Natural killer cell (primary cell): ENCODE measurements at regions not wholly inside any gene's neighbourhood (a gene's known extent, or its start where the extent isn't known, plus 50 kb on each side); places are given as distances from the start of the nearest gene placed in this dataset.

ENCODE experiments used
- ATAC-seq, 3 donors: fragments of 150-1000 bp in 2 of 3; fragments of 200-7000 bp in 1 of 3; cut with Tn5 transposase; 1 replicate in 1 of 3; 2 replicates in 2 of 3; pipeline ENCODE4 v1.10.0; 2021; ENCODE audit warnings: mild to moderate bottlenecking in 2 of 3, moderate library complexity in 2 of 3
- DNase-seq, 2 donors: peaks; one replicate each; pipeline versions ENCODE4 v3.0.0 to v3.0.0-alpha.2; 2013 to 2021; ENCODE audit warnings: mixed read lengths in 1 of 2
- H3K27ac ChIP-seq: one replicate; pipeline ENCODE4 v1.5.1; 2013; ENCODE audit warnings: mild to moderate bottlenecking, low read length
- H3K27me3 ChIP-seq: one replicate; pipeline ENCODE4 v1.6.1; 2013; ENCODE audit warnings: low read length; ENCODE audit not compliant: control insufficient read depth, insufficient read depth
- H3K36me3 ChIP-seq: one replicate; pipeline ENCODE4 v1.6.1; 2013; ENCODE audit warnings: low read length; ENCODE audit not compliant: control insufficient read depth, insufficient read depth
- H3K4me1 ChIP-seq: one replicate; pipeline ENCODE4 v1.6.1; 2013; ENCODE audit warnings: low read length; ENCODE audit not compliant: control insufficient read depth, insufficient read depth
- H3K4me3 ChIP-seq: one replicate; pipeline ENCODE4 v1.5.1; 2013; ENCODE audit warnings: low read length
- H3K9me3 ChIP-seq: one replicate; pipeline ENCODE4 v1.6.1; 2013; ENCODE audit warnings: low read length; ENCODE audit not compliant: control insufficient read depth, insufficient read depth
- H3K27ac Mint-ChIP-seq, 2 donors: one replicate each; pipeline ENCODE4 v1.8.0; 2022; ENCODE audit warnings: mild to moderate bottlenecking in 2 of 2, mixed read lengths in 2 of 2, moderate library complexity in 1 of 2
- H3K27me3 Mint-ChIP-seq, 2 donors: one replicate each; pipeline ENCODE4 v1.8.0; 2022; ENCODE audit warnings: low read depth in 2 of 2, mixed read lengths in 2 of 2
- H3K36me3 Mint-ChIP-seq: one replicate; pipeline ENCODE4 v1.8.0; 2022; ENCODE audit warnings: mixed read lengths
- H3K4me1 Mint-ChIP-seq, 2 donors: one replicate each; pipeline ENCODE4 v1.8.0; 2022; ENCODE audit warnings: mixed read lengths in 2 of 2
- H3K4me3 Mint-ChIP-seq: one replicate; pipeline ENCODE4 v1.8.0; 2022; ENCODE audit warnings: mild to moderate bottlenecking, moderate library complexity, mixed read lengths
- H3K9me3 Mint-ChIP-seq, 2 donors: one replicate each; pipeline ENCODE4 v1.8.0; 2022; ENCODE audit warnings: mixed read lengths in 2 of 2
- CTCF ChIP-seq: fragments of 200-600 bp; IDR thresholded peaks from one replicate; pipeline ENCODE4 v1.8.0; 2022; ENCODE audit warnings: antibody characterized with exemption
- whole genome bisulfite sequencing: methylation state at CpG from one replicate; pipeline ENCODE4 v1.1.7; 2013; ENCODE audit warnings: missing lambda C conversion rate; ENCODE audit not compliant: insufficient coverage; 5-methylcytosine and 5-hydroxymethylcytosine counted together
- intact Hi-C: fragments of 100-400 bp; cut with micrococcal nuclease; formaldehyde crosslinking; loops from one replicate; pipeline ENCODE4 v1.14.2; 2022

GRCh38 chr2:16165518-16166326 is 225.4 kb downstream of the MYCN start:
- Mint-ChIP-seq H3K36me3 (no peaks in the 10 kb centered on the region), H3K27me3 (peaks cover 0 to 2% of the 10 kb centered on the region in 2 donors), H3K4me1 (no peaks in the 10 kb centered on the region), H3K9me3 (no peaks in the 10 kb centered on the region), H3K27ac (no peak overlapping the region), H3K4me3 (no peak overlapping the region)
- H3K27me3 ChIP-seq, result no peaks in the 10 kb centered on the region
- no peak for DNase-seq
- TF ChIP-seq CTCF, result no peak
- intact Hi-C loops, result no loop called here
- ATAC-seq, result no peak
- H3K27ac ChIP-seq, result no peak overlapping the region
- H3K4me1 ChIP-seq, result no peaks in the 10 kb centered on the region
- H3K9me3 ChIP-seq, result no peaks in the 10 kb centered on the region
- H3K4me3 ChIP-seq, result no peak overlapping the region
- WGBS, result 92% methylated on average over 9 of the region's 9 CpGs
- H3K36me3 ChIP-seq, result no peaks in the 10 kb centered on the region

GRCh38 chr2:16162491-16163040 is 222.2 kb downstream of the MYCN start:
- H3K4me1 ChIP-seq, result no peaks in the 10 kb centered on the region
- no peak for DNase-seq
- H3K27ac Mint-ChIP-seq, result no peak overlapping the region
- H3K4me3 ChIP-seq, result no peak overlapping the region
- TF ChIP-seq CTCF, result no peak
- no peaks in the 10 kb centered on the region for H3K36me3 ChIP-seq
- no peaks in the 10 kb centered on the region for H3K36me3 Mint-ChIP-seq
- no peaks in the 10 kb centered on the region for H3K9me3 ChIP-seq
- 91% methylated on average over 4 of the region's 4 CpGs for WGBS
- H3K27me3 ChIP-seq, result no peaks in the 10 kb centered on the region
- intact Hi-C loops, result no loop called here
- no peaks in the 10 kb centered on the region for H3K4me1 Mint-ChIP-seq
- H3K27ac ChIP-seq, result no peak overlapping the region
- H3K4me3 Mint-ChIP-seq, result no peak overlapping the region
- peaks cover 0 to 2% of the 10 kb centered on the region in 2 donors for H3K27me3 Mint-ChIP-seq
- ATAC-seq, result no peak
- no peaks in the 10 kb centered on the region for H3K9me3 Mint-ChIP-seq

- TF ChIP-seq CTCF, result no peak
- Histone ChIP-seq H3K36me3 (no peaks in the 10 kb centered on the region), H3K9me3 (no peaks in the 10 kb centered on the region), H3K4me3 (no peak overlapping the region), H3K27ac (no peak overlapping the region), H3K4me1 (no peaks in the 10 kb centered on the region), H3K27me3 (no peaks in the 10 kb centered on the region)
- 84% methylated on average over 5 of the region's 5 CpGs for WGBS
- Mint-ChIP-seq H3K9me3 (no peaks in the 10 kb centered on the region), H3K27ac (no peak overlapping the region), H3K27me3 (peaks cover 0 to 2% of the 10 kb centered on the region in 2 donors), H3K4me3 (no peak overlapping the region), H3K4me1 (no peaks in the 10 kb centered on the region), H3K36me3 (no peaks in the 10 kb centered on the region)
- DNase-seq (no peak), ATAC-seq (no peak)
- intact Hi-C loops, result no loop called here
These were observed 221.6 kb downstream of the MYCN start for GRCh38 chr2:16161768-16162490.
